Fibroblast of the aortic adventitia (primary cell): ENCODE measurements at regions not wholly inside any gene's neighbourhood (a gene's known extent, or its start where the extent isn't known, plus 50 kb on each side); places are given as distances from the start of the nearest gene placed in this dataset.

Experiments used
- DNase-seq: peaks from one replicate; pipeline ENCODE4 v3.0.0-alpha.2; 2010; ENCODE audit warnings: low read depth
- H3K4me3 ChIP-seq: 2 replicates; pipeline ENCODE4 v1.5.1; 2011; ENCODE audit warnings: low read depth, mild to moderate bottlenecking, control low read depth, low read length, moderate library complexity
- CTCF ChIP-seq: IDR thresholded peaks from 2 replicates; pipeline ENCODE4 v1.5.1; 2011; ENCODE audit warnings: mild to moderate bottlenecking, low read length, control low read depth, inconsistent platforms; ENCODE audit not compliant: insufficient read depth

- no peak for TF ChIP-seq CTCF
- DNase-seq = no peak
- no peak overlapping the region for H3K4me3 ChIP-seq
These were observed 55.8 kb upstream of the PRDX6 start for GRCh38 chr1:173421286-173421685.

DNA sequence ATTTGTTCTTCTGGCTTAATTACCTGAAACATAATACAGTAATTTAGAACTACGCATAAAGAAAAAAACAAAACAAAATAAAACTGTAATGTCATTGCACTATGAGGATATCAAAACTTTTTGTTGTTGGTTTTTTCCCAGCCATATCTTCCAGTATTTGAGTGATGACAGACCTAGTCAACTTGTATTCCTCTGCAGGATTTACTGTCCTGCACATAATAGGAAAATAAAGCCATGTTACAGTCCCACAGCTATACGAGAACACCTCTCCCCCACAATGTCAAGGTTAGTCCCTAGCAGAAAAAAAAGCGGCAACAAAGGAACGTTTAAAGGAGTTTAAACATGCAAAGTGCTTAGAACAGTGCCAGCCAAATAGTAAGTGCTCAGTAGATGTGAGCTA is 55.3 kb upstream of the PRDX6 start:
- DNase-seq = no peak
- TF ChIP-seq CTCF = no peak
- no peak overlapping the region for H3K4me3 ChIP-seq

GRCh38 chr1:173422456-173422976 is 54.6 kb upstream of the PRDX6 start:
- TF ChIP-seq CTCF = no peak
- no peak for DNase-seq
- H3K4me3 ChIP-seq = no peak overlapping the region

DNA sequence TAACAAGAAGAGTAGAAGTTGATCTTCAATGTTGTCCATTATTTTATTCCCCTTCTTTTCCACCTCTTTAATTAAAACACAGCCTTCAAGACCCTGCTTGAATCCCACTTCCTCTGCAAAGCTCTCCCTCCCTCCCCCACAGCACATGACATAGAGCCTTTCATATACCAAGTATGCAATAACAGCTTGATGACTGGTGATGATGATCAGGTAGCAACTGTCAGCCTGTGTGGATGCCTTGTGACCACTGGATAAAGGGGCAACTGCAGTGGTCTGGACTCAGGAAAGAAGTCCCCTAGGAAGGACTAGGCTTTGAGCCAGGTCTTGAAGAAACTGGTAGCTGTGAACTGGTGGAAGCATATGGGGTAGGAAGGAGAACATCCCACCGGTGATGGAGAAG is 53.8 kb upstream of the PRDX6 start:
- TF ChIP-seq CTCF = no peak
- no peak overlapping the region for H3K4me3 ChIP-seq

GRCh38 chr1:173424143-173424542 is 53.0 kb upstream of the PRDX6 start:
- DNase-seq = no peak
- TF ChIP-seq CTCF = no peak

More for the DNA sequence above, 53.8 kb upstream of the PRDX6 start:
- DNase-seq = no peak

DNA sequence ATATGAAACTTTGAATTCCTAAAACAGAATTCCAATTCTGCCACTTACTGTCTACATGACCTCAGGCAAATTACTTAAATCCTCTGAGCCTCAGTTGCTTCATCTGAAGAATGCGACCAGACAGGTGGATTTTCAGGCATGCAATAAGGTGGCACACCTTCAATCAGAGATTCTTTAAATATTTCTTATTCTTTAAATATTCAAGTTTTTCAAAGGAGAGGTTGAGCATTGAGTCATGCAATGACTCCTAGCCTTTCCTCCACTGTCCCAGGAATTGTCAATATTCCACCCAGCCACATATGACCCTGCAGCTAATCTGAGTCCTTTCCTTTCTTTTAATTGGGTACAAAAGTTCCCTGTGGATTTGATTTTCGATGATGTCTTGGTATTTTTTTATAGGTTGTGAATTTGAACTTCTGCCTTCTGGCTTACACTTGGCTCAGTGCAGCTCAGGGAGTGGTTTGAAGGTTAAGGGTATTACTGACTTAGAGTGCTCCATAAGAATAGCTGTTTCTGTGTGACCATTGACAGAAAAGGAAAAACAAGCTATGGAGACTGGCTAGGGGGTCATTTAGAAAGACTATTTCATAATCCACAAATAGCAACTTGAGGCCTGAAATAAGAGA is 52.2 kb upstream of the PRDX6 start:
- no peak for TF ChIP-seq CTCF
- H3K4me3 ChIP-seq = no peak overlapping the region
- DNase-seq = no peak

More at GRCh38 chr1:173424143-173424542, 53.0 kb upstream of the PRDX6 start:
- H3K4me3 ChIP-seq = no peak overlapping the region

- H3K4me3 ChIP-seq = no peak overlapping the region
- no peak for TF ChIP-seq CTCF
- no peak for DNase-seq
These were observed 51.1 kb upstream of the PRDX6 start for GRCh38 chr1:173426057-173426456.
